AG09319 (cell line): ENCODE measurements at regions not wholly inside any gene's neighbourhood (a gene's known extent, or its start where the extent isn't known, plus 50 kb on each side); places are given as distances from the start of the nearest gene placed in this dataset.

Source experiments
- DNase-seq: peaks from one replicate; pipeline ENCODE4 v3.0.0-alpha.2; 2010; ENCODE audit warnings: low read depth; ENCODE audit errors: extremely low read depth
- TF ChIP-seq, protein P1 (sequence below): IDR thresholded peaks from 2 replicates; pipeline ENCODE4 v1.5.1; 2011; ENCODE audit warnings: low read depth, mild to moderate bottlenecking, inconsistent platforms, low read length, moderate library complexity

DNA sequence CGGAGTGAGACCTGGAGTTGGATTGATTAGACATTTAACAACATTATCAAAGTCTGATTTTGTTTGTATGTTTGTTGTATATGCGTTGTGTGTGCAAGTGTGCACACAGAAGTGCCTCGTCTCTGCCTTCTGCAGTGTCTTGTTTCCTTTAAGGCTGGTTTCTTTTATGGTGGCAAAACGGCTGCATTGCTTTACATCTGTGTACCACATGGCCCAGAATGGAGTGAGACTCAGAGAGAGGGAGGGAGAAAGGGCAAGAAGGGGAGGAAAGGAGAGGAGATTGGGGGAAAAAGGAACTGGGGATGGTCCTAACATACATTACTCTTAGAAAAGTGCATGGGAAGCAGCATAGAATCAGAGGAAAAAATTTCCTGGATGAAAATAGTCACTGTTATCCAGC is 99.7 kb upstream of the WLS start:
- TF ChIP-seq, protein P1, sequence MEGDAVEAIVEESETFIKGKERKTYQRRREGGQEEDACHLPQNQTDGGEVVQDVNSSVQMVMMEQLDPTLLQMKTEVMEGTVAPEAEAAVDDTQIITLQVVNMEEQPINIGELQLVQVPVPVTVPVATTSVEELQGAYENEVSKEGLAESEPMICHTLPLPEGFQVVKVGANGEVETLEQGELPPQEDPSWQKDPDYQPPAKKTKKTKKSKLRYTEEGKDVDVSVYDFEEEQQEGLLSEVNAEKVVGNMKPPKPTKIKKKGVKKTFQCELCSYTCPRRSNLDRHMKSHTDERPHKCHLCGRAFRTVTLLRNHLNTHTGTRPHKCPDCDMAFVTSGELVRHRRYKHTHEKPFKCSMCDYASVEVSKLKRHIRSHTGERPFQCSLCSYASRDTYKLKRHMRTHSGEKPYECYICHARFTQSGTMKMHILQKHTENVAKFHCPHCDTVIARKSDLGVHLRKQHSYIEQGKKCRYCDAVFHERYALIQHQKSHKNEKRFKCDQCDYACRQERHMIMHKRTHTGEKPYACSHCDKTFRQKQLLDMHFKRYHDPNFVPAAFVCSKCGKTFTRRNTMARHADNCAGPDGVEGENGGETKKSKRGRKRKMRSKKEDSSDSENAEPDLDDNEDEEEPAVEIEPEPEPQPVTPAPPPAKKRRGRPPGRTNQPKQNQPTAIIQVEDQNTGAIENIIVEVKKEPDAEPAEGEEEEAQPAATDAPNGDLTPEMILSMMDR = no peak
- DNase-seq = no peak

DNA sequence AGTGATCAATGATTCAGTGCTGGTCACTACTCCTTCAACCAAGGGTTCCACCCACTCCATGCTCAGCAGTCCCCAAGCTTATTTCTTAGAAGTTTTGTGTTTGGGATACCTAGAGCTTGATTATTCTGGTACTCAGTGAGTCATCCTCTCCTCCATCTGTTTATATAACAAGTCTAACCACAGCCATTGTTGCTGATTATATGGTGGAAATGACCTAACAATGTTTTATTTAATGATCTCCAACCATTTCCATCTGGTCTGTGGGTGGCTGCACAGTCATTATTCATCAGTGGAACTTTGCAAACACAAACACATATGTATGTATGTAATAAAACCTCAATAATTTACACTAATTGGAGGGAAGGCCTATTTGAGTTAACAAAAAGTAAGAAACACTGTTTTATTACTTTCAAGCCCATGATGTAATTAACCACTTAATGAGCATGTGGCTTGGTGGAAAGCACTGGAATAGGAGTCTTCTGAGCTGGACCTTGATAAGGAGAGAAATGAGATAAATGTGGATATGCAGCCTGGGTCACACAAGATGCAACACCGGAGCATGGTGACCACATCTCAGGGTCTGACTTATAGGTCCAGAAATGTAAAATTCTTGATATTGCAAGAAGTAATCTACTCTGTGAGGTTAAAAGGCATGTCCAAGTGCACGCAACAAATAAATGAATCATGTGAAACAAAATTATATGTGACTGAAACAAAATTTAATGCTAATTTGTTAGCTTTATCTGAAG is 99.0 kb upstream of the WLS start:
- DNase-seq = peak; percentile 84
- TF ChIP-seq, protein P1 = no peak

DNA sequence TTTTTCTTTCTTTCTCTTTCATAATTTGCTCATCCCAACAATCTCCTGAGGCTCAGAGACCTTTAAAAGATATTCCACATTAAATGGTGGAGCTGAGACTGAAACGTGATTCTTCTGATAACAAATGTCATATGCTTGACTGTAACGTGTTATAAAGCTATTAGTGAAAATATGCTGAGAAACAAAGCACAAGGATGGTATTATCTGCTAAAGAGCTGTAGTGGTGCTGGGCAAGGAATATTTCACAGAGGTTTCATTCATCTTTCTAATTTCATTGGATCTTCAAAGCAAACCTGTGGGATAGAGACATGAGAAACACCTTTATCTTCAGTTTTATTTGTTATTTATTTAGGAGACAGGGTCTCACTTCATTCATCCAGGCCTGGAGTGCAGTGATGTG is 98.1 kb upstream of the WLS start:
- no peak for DNase-seq
- TF ChIP-seq, protein P1 = no peak

DNA sequence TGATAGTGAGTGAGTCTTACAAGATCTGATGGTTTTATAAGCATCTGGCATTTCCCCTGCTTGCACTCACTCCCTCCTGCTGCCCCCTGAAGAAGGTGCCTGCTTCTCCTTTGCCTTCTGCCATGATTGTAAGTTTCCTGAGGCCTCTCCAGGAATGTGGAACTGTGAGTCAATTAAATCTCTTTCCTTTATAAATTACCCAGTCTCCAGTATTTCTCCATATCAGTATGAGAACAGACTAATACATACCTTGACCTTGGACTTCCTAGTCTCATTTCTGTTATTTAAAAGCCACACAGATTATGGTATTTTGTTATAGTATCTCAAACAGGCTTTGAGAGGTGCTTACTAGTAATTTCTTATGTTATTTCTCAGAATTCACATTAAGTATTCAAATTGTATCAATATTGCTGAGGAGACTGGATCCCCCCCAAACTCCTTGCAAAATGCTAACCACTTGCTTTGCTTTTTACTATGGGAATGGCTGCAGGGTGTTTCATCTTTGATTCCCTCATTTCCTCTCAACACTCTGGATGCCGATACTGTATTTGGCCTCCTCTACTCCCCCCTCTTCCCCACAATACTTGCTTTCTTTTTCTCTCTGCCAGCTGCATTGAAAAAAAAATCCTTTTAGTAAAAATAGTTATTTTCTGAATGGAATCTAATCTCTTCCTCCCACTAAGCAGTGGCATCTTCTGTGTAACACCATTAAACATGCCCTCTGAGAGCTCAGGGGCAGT is 96.9 kb upstream of the WLS start:
- TF ChIP-seq, protein P1 = no peak
- DNase-seq = no peak

DNA sequence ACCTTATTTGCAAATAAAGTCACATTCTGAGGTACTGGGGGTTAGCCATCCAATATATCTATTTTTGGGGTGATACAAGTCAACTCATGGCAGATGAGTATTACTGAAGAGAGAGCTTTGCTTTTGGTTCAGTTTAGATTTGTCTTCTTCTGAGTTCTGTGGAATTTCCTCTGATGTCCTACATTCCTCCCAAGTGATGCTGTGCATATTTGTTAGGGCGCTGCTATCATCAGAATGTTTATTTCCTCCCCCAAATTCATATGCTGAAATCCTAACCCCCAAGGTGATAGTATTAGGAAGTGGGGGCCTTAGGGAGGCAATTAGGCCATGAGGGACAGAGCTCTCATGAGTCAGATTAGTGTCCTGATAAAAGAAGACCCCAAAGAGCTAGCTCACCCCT is 96.2 kb upstream of the WLS start:
- TF ChIP-seq, protein P1 = no peak
- DNase-seq = no peak

DNA sequence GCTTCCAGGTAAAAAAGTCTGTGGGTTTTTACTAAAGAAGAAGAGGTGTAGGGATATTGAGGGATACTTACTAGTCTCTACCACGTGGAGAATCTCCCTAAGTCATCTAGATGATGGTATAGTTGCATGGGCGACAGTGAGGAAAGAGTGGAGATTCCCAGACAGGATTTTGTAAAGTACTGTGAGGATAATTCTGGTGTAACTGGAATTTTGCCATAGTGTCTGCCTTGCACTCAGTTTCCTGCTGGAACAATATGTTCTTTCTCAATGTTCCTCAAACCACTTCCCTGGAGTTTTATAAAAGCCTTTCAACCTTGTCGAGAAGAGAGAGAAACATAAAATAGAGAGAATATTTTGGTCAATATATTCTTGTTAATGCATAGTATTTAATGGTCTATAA is 95.1 kb upstream of the WLS start:
- TF ChIP-seq, protein P1 = no peak
- DNase-seq = no peak

DNA sequence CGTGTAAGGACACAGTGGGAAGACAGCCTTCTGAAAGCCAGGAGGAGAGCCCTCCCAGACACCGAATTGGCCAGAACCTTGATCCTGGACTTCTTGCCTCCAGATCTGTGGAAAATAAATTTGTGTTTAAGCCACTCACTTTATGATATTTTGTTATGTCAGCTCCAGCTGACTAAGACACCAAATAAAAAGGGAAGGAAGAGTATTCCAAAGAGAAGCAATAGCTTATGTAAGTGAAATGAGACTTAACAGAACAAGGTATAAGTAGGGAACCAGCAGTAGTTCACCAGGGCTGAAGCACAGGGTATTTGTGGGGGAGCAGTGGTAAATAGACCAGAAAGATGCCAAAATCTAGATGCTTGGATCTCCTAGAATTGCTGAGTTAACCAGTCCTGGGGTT is 94.2 kb upstream of the WLS start:
- TF ChIP-seq, protein P1 = no peak
- no peak for DNase-seq
